ENCODE measurements at regions not wholly inside any gene's neighbourhood (a gene's known extent, or its start where the extent isn't known, plus 50 kb on each side); places are given as distances from the start of the nearest gene placed in this dataset.

- Histone ChIP-seq H3K27me3 (ENCODE audit: insufficient read depth, low read length) (no peaks in the 10 kb centered on the region), H3K79me1 (ENCODE audit: insufficient read depth, low read depth, low read length, poor library complexity, severe bottlenecking) (no peaks in the 10 kb centered on the region), H3K4ac (ENCODE audit: low read depth, low read length) (no peak overlapping the region), H2BK5ac (ENCODE audit: insufficient read length, low read length) (no peak overlapping the region), H2BK12ac (ENCODE audit: insufficient read length, low read depth, low read length) (no peak overlapping the region), H2AFZ (ENCODE audit: low read length) (no peak overlapping the region), H3K4me2 (ENCODE audit: insufficient read depth, insufficient read length, low read length) (no peak overlapping the region), H4K91ac (ENCODE audit: insufficient read length, low read depth, low read length) (no peak overlapping the region), H3K79me2 (ENCODE audit: insufficient read depth, low read length) (no peaks in the 10 kb centered on the region), H2BK15ac (ENCODE audit: low read depth, low read length) (no peak overlapping the region), H3K18ac (ENCODE audit: insufficient read length, low read depth, low read length) (no peak overlapping the region), H3K27ac (ENCODE audit: insufficient read length, low read depth, low read length) (no peak overlapping the region), H2BK120ac (ENCODE audit: low read depth, low read length, poor library complexity, severe bottlenecking) (no peak overlapping the region), H2AK5ac (ENCODE audit: insufficient read length, low read length) (no peak overlapping the region), H3K23me2 (ENCODE audit: insufficient read length, low read depth, low read length, poor library complexity, severe bottlenecking) (no peaks in the 10 kb centered on the region), H4K20me1 (ENCODE audit: control insufficient read depth, insufficient read depth, insufficient read length) (no peaks in the 10 kb centered on the region), H3K56ac (ENCODE audit: insufficient read length, low read depth, low read length) (no peak overlapping the region), H3K4me1 (ENCODE audit: insufficient read depth, low read length) (no peaks in the 10 kb centered on the region), H3K9ac (ENCODE audit: extremely low read depth, insufficient read length, low read length) (no peak overlapping the region), H3K14ac (ENCODE audit: insufficient read depth, low read length) (no peak overlapping the region), H3T11ph (ENCODE audit: low read length) (no peak overlapping the region), H3K9me3 (ENCODE audit: control insufficient read depth, low read depth, low read length) (no peaks in the 10 kb centered on the region), H2BK20ac (ENCODE audit: low read depth, low read length, poor library complexity, severe bottlenecking) (no peak overlapping the region), H3K23ac (ENCODE audit: insufficient read length, low read depth, low read length) (no peak overlapping the region), H4K5ac (ENCODE audit: insufficient read length, low read depth, low read length) (no peak overlapping the region), H4K8ac (replicated peaks; ENCODE audit: insufficient read length, low read depth, low read length) (no peak overlapping the region)
- DNase-seq = no peak
- TF ChIP-seq, protein P1, sequence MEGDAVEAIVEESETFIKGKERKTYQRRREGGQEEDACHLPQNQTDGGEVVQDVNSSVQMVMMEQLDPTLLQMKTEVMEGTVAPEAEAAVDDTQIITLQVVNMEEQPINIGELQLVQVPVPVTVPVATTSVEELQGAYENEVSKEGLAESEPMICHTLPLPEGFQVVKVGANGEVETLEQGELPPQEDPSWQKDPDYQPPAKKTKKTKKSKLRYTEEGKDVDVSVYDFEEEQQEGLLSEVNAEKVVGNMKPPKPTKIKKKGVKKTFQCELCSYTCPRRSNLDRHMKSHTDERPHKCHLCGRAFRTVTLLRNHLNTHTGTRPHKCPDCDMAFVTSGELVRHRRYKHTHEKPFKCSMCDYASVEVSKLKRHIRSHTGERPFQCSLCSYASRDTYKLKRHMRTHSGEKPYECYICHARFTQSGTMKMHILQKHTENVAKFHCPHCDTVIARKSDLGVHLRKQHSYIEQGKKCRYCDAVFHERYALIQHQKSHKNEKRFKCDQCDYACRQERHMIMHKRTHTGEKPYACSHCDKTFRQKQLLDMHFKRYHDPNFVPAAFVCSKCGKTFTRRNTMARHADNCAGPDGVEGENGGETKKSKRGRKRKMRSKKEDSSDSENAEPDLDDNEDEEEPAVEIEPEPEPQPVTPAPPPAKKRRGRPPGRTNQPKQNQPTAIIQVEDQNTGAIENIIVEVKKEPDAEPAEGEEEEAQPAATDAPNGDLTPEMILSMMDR (conservative IDR thresholded peaks at IDR 0.05) = no peak
- H3K9me3 Mint-ChIP-seq = no peaks in the 10 kb centered on the region; a peak in 1 of 5 replicates
- WGBS (ENCODE audit: extremely low coverage, insufficient read length, low lambda C conversion rate) = no CpG with 5 or more reads among the region's 1 CpG
- H3K4me1 Mint-ChIP-seq = no peaks in the 10 kb centered on the region
- H3K36me3 Mint-ChIP-seq (ENCODE audit: insufficient read depth in 1 of 3, low read depth in 3 of 3) = no peaks in the 10 kb centered on the region; a peak in 1 of 7 replicates
- no peaks in the 10 kb centered on the region for H3K27me3 Mint-ChIP-seq (ENCODE audit: low read depth)
- H3K27ac Mint-ChIP-seq = no peak overlapping the region
- no peak overlapping the region for H3K4me3 Mint-ChIP-seq
Measured at GRCh38 chr3:103600844-103601243, 1166.0 kb downstream of the ZPLD1 start.
